NCI-H146 treated with DMSO at 0.1 percent for 48 hours (cell line): ENCODE measurements at regions not wholly inside any gene's neighbourhood (a gene's known extent, or its start where the extent isn't known, plus 50 kb on each side); places are given as distances from the start of the nearest gene placed in this dataset.

Source experiments
- DNase-seq: peaks from one replicate; lab custom pipeline; 2025; ENCODE audit not compliant: unreplicated experiment; lab: John Stamatoyannopoulos, UW

DNA sequence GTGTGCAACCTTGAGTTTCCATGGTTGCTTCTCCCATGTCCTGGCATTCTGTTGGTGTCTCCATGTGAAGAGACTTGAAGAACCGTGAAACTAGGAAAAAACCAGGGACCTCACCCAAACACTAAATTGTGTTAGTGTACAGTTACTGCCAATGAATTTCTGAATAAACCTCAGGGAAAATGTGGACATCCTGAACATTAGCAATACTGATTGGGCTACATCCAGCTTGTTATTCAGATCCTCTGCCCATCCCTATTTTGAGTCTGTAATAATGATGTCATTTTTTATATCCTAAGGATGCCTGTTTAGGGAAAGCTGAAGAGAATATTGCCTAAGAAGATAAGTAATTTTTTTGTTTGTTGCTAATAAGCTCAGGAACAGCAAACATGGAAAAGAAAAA lies 262.7 kb downstream of the TMA16 start:
- DNase-seq, result no peak

DNA sequence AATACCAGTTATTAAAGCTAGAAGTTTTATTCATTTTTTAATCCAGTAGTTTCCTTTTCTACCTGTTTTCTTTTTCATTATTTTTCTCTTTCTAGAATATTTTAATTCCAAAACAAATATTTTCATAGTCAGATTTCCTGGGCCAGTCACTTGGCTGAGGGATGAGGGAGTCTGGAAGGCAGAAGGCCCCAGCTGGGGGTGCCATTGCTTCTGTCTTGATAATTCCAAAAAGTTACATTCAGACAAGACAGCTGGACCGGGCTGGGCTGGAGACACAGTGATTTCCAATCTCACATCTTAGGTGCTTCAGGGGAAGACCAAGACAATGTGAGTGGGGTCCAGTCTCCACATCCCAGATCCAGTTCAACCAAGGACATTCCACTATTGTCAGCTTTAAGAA lies 263.5 kb downstream of the TMA16 start:
- no peak for DNase-seq

GRCh38 chr4:163762741-163763140 lies 268.3 kb downstream of the TMA16 start:
- no peak for DNase-seq

DNA sequence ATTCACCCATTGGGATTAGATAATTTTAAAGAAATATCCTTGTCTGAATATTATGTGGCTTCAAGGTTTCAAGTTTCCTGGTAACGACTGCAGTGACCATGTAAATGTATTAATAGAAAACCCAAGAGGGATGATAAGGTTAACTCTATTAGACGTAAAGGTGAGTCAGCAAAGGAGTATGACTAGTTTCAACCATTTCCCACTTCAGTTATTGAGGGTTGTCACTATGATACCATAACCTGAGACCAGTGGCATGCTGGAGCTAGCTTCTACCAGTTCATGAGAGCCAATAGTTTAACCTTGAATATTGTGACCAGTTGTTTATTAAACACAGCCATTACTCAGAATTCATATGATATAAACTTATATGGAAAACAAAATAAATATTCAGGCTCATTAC lies 270.1 kb downstream of the TMA16 start:
- no peak for DNase-seq

GRCh38 chr4:163768014-163768413 lies 273.5 kb downstream of the TMA16 start:
- DNase-seq, result no peak

GRCh38 chr4:163772238-163772637 lies 277.7 kb downstream of the TMA16 start:
- DNase-seq, result no peak

- no peak for DNase-seq
Observed at GRCh38 chr4:163773940-163774339, 279.4 kb downstream of the TMA16 start.

- no peak for DNase-seq
Observed at GRCh38 chr4:163776957-163777356, 282.5 kb downstream of the TMA16 start.

GRCh38 chr4:163781726-163782125 lies 287.2 kb downstream of the TMA16 start:
- no peak for DNase-seq

DNA sequence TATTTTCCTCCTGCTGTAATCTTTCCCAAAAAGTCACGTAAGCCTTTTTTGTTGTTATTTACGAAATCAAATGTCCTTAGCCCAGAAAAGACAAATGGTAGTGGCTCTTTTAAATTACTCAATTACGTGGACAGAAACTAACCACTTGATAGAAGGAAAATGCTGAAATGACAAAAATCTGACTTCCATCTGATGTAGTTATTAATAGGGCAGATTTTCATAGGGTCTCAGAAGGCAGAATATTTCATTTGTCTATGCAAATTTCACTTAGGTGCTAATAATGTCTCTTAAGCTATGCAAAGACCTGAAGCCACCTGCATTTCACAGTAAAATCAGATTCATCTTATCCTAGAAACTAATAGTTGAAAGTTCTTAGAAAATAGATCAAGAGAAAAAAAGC lies 295.7 kb downstream of the TMA16 start:
- DNase-seq, result no peak

DNA sequence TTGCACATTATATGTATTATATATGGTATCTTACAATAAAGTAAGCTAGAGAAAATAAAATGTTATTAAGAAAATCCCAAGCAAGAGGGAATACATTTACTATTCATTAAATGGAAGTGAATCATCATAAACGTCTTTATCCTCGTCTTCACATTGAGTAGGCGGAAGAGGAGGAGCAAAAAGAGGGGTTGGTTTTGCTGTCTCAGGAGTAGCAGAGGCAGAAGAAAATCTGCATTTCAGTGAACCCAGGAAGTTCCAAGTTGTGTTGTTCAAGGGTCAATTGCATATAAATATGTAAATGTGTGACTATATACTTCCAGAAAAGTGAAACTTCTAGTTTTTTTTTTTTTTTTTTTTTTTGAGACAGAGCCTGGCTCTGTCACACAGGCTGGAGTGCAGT lies 301.4 kb downstream of the TMA16 start:
- no peak for DNase-seq

DNA sequence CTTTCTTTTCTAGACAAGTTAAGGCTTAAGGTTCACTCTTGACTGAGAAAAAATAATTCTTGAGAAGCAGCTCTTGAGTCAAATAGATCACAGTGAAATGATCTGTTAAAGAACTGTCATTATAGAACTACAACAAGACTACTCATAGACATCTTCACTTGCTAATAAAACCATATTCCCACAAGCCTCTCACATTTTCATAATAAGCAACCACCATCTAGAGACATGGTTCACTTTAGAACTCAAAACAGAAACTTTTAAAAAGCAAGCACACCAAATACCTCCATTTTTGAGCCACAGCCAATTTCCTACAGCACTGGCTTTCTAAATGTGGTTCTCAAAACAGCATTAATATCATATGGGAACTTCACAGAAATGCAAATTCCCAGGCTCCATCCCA lies 309.5 kb downstream of the TMA16 start:
- no peak for DNase-seq

GRCh38 chr4:163806653-163807052 lies 312.2 kb downstream of the TMA16 start:
- DNase-seq, result no peak

GRCh38 chr4:163808011-163808410 lies 313.5 kb downstream of the TMA16 start:
- no peak for DNase-seq

DNA sequence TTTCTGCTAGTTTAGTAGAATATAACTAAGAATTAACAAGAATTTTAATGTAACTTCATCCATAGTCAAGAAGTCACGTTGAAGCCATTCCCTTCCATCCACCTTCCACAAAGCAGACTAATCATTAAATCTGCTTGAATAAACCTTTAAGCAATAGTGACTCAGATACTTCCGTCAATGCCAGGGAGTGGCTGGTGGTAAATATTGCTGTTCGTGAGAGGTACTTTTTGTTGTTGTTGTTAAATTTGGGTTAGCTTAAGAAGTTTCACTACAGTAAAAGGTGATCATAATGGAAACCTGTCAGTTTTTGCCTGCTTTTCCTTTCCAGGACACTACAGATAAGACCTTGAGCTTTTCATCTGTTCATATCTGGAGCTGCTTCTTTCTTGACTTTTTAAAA lies 316.3 kb downstream of the TMA16 start:
- no peak for DNase-seq

DNA sequence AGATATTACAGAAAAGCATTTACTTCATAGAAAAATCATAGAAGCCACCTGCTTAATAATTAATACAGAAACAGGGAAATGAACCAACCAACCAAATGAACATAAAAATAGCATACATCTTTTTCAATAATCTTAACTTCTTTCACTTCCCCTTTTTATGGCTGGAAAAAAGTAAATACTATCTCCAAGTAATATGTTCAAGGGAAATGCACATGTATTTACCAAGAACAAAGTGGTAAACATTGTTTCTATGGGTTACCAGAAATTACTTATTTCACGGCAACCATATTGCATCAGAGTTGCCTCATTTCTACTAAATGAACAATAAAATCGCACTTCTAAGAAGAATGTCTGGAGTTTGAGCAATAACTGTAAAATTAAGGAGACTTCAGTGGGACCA lies 321.3 kb downstream of the TMA16 start:
- DNase-seq, result no peak

DNA sequence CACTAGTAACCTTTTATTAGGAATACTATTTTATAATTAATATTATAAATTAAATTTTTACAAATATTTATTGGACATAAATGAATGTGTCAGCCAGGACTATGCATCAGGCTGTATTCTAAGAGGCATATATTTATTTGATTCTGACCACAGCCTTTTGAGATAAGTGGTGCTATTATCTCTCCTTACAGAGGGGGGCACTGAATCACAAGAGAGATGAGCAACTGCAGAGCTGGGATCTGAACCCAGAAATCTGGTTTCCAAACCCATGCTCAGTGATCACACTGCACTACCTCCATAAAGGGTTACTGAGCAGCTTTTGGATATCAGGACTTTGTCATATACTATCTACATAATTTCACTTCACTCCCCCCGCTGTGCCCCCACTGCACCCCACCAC lies 322.0 kb downstream of the TMA16 start:
- no peak for DNase-seq

- DNase-seq, result no peak
Observed at GRCh38 chr4:163818673-163819072, 324.2 kb downstream of the TMA16 start.

DNA sequence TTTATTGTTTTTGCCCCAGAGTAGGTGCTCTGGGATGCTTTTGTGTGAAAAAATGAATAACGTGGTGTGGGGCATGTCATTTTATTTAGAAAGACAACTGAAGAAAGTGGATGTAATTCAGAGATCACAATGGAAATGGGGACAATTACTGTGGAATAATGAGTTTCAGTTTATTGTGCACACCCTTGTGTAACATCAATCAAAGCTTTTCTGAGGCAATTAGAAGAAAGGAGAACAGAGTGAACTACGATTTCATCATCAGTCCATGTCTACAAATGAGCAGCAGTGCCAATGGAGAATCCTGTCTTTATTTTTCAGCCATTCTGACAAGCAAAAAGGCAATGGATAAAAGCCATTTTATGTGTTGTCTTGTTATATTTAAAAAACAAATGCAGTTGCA lies 339.2 kb downstream of the TMA16 start:
- no peak for DNase-seq

GRCh38 chr4:163846008-163846407 lies 351.5 kb downstream of the TMA16 start:
- DNase-seq, result no peak

GRCh38 chr4:163852246-163852645 lies 357.8 kb downstream of the TMA16 start:
- DNase-seq, result no peak

DNA sequence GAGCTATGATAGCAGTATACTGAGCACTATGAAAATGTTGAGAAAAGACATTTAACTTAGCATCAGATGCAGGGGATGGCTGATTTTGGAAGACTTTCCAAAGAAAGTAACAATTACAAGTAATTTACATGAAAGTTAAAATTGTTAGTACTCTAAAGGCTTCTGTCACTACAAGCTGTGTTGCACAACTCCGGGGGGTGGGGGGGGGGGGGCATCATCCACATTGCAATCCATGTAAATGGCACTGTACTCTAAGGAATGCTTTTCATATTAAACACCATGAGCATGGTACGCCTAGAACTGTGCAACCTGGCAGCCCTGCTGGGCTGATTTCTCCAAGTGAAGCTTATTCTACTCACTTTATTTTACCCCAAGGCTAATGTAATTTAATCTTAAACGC lies 363.4 kb downstream of the TMA16 start:
- DNase-seq, result no peak

DNA sequence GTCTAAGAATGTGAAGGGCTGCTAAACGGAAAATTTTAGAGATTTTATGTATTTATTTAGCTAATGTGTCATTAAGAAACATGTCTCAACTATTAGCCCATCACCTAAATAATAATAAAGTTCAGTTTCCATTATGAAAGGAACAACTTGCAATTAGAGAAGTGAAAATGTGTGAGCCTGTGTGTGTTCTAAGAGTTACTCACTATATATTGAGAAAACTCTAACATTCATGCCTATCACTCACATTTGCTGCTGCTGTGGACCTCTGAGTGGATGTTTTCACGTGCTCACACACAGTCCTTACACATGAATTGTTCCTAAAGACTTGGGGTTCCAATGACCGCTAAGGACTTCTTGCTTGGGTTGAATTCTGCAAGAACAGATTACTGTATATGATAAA lies 364.0 kb downstream of the TMA16 start:
- no peak for DNase-seq

- DNase-seq, result no peak
Observed at GRCh38 chr4:163863082-163863481, 368.6 kb downstream of the TMA16 start.
